Kidney (tissue), 13 donors: ENCODE measurements at regions not wholly inside any gene's neighbourhood (a gene's known extent, or its start where the extent isn't known, plus 50 kb on each side); places are given as distances from the start of the nearest gene placed in this dataset.

ENCODE experiments used
- DNase-seq, 5 donors: peaks; one replicate each; pipeline ENCODE4 v3.0.0-alpha.2; 2013 to 2020
- FAIRE-seq: peaks from 2 replicates; lab custom pipeline; 2012; peaks lifted over from hg19 to GRCh38; lab: Jason Lieb, UNC
- H3K27ac ChIP-seq, 2 donors: one replicate each; pipeline ENCODE4 v1.7.0; 2013; ENCODE audit warnings: low read depth in 2 of 2, low read length in 2 of 2, inconsistent platforms in 1 of 2
- H3K27me3 ChIP-seq: one replicate; pipeline ENCODE4 v1.7.1; 2013; ENCODE audit warnings: low read length, inconsistent platforms; ENCODE audit not compliant: control insufficient read depth, insufficient read depth
- H3K36me3 ChIP-seq, 3 donors: one replicate each; pipeline versions ENCODE4 v1.7.0 to v1.7.1; 2013; ENCODE audit warnings: low read length in 3 of 3, control low read depth in 1 of 3, inconsistent platforms in 1 of 3; ENCODE audit not compliant: insufficient read depth in 3 of 3, control insufficient read depth in 2 of 3
- H3K4me1 ChIP-seq, 3 donors: one replicate each; pipeline versions ENCODE4 v1.7.0 to v1.7.1; 2013; ENCODE audit warnings: low read length in 3 of 3, inconsistent platforms in 1 of 3, low read depth in 1 of 3; ENCODE audit not compliant: control insufficient read depth in 2 of 3, insufficient read depth in 2 of 3
- H3K4me3 ChIP-seq, 3 donors: one replicate each; pipeline versions ENCODE4 v1.7.0 to v1.8.1; 2013; ENCODE audit warnings: low read length in 3 of 3, control low read depth in 1 of 3, inconsistent platforms in 1 of 3
- H3K9ac ChIP-seq, 3 donors: one replicate each; pipeline versions ENCODE4 v1.7.0 to v1.7.1; 2013; ENCODE audit warnings: low read length in 3 of 3, control low read depth in 1 of 3, inconsistent platforms in 1 of 3
- H3K9me3 ChIP-seq, 3 donors: one replicate each; pipeline versions ENCODE4 v1.7.0 to v1.7.1; 2013; ENCODE audit warnings: low read length in 3 of 3, control low read depth in 1 of 3, inconsistent platforms in 1 of 3; ENCODE audit not compliant: control insufficient read depth in 2 of 3, insufficient read depth in 1 of 3
- intact Hi-C: fragments of 100-400 bp; cut with DNase I; formaldehyde crosslinking; loops from one replicate; pipeline ENCODE4 v1.11.1; 2022
- TF ChIP-seq, protein P1 (sequence below): IDR thresholded peaks from 3 replicates; pipeline ENCODE4 v1.5.1; 2012; ENCODE audit warnings: mild to moderate bottlenecking, moderate library complexity, borderline replicate concordance; ENCODE audit not compliant: insufficient read depth; ENCODE audit errors: extremely low read depth
- donor health status: control.
- donor health status: control.
- donor health status: control.
- donor health status: control.
- donor health status: control.
- donor health status: DM: yes; HTN: yes; CAD: no.
- donor health status: Normal renal cell carcinoma (clear cell type).

DNA sequence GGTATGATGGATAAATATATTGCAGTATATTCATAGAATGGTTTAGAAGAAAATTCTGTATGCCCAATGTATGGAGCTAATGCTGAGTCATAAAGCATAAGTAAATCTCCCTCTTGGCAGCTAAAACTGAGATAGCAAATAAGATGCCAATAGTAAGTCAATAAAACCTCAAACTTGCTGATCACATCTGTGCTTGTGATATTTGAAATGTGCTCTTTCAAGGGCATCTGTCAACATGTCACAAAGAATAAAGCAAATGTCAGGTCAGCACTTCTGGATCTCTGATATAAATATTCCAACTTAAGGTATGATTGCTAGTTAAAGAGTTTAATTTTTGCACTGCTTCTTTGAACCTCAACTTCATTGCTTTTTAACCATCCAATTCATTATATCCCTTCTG is 262.3 kb upstream of the EMCN start:
- DNase-seq (no peak), FAIRE-seq (no peak)
- H3K9ac ChIP-seq = no peak overlapping the region
- H3K4me1 ChIP-seq = no peaks in the 10 kb centered on the region
- no peaks in the 10 kb centered on the region for H3K27me3 ChIP-seq
- intact Hi-C loops = no loop called here
- TF ChIP-seq, protein P1, sequence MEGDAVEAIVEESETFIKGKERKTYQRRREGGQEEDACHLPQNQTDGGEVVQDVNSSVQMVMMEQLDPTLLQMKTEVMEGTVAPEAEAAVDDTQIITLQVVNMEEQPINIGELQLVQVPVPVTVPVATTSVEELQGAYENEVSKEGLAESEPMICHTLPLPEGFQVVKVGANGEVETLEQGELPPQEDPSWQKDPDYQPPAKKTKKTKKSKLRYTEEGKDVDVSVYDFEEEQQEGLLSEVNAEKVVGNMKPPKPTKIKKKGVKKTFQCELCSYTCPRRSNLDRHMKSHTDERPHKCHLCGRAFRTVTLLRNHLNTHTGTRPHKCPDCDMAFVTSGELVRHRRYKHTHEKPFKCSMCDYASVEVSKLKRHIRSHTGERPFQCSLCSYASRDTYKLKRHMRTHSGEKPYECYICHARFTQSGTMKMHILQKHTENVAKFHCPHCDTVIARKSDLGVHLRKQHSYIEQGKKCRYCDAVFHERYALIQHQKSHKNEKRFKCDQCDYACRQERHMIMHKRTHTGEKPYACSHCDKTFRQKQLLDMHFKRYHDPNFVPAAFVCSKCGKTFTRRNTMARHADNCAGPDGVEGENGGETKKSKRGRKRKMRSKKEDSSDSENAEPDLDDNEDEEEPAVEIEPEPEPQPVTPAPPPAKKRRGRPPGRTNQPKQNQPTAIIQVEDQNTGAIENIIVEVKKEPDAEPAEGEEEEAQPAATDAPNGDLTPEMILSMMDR = no peak
- no peak overlapping the region for H3K27ac ChIP-seq
- peaks cover 0 to 8% (median 0%) of the 10 kb centered on the region in 3 donors for H3K9me3 ChIP-seq
- no peak overlapping the region for H3K4me3 ChIP-seq
- H3K36me3 ChIP-seq = no peaks in the 10 kb centered on the region

DNA sequence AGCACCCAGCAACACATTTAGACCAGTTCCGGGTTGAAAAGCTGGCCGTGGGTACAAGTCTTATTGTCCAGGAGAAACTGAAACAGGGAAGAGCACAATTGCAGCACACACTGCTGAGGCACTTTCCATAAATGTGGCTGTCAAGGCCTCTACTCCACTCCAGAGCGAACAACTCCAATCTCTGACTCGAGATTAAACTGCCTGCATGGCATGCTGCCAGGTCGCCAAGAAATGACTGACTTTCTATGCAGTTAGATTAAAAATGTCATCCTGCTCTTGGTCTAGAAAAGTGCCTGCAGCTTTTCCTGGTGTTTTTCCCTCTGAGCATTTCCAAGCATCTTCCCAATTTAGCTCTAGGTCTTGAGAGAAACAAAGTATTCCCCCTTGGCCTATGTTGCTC is 260.6 kb upstream of the EMCN start:
- DNase-seq = no peak
- FAIRE-seq = no peak
- TF ChIP-seq, protein P1 = no peak

DNA sequence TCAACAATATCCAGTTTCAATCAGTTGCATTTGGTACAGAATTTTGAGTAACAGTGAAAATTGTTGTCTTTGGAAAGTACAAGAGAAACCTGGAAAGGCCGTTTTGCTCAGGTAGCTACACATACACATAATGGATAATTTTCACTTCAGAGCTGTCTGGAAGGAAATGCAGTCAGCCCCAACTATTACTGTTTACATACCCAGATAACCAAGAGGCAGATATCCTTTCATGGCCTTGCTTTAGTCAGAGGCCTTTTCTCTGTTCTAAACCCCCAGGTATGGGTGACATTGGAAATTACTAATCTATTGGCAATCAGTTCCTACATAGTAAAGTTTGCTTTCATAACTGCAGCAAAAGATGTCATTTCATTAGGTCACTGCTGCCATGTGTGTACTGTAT is 244.9 kb upstream of the EMCN start:
- no peak for FAIRE-seq

More for the DNA sequence above, 260.6 kb upstream of the EMCN start:
- intact Hi-C loops = no loop called here
- no peaks in the 10 kb centered on the region for H3K27me3 ChIP-seq
- H3K4me3 ChIP-seq = no peak overlapping the region
- no peak overlapping the region for H3K9ac ChIP-seq
- no peaks in the 10 kb centered on the region for H3K4me1 ChIP-seq
- H3K36me3 ChIP-seq = no peaks in the 10 kb centered on the region
- no peak overlapping the region for H3K27ac ChIP-seq
- H3K9me3 ChIP-seq = peaks cover 0 to 8% (median 0%) of the 10 kb centered on the region in 3 donors

More for the DNA sequence above, 244.9 kb upstream of the EMCN start:
- intact Hi-C loops = no loop called here
- Histone ChIP-seq H3K4me3 (no peak overlapping the region), H3K36me3 (no peaks in the 10 kb centered on the region), H3K4me1 (no peaks in the 10 kb centered on the region), H3K27ac (no peak overlapping the region), H3K9me3 (peaks cover 0 to 7% (median 0%) of the 10 kb centered on the region in 3 donors), H3K9ac (no peak overlapping the region), H3K27me3 (no peaks in the 10 kb centered on the region)
- no peak for DNase-seq
- TF ChIP-seq, protein P1 = no peak
